ENCODE measurements at regions not wholly inside any gene's neighbourhood (a gene's known extent, or its start where the extent isn't known, plus 50 kb on each side); places are given as distances from the start of the nearest gene placed in this dataset.

- intact Hi-C loops (cut with DNase I) = no loop called here
- Histone ChIP-seq H3K27ac (no peak overlapping the region), H3K9me3 (replicated peaks in 1 of 3) (no peaks in the 10 kb centered on the region), H3K36me3 (replicated peaks in 1 of 2) (no peaks in the 10 kb centered on the region), H3K27me3 (no peaks in the 10 kb centered on the region), H3K4me3 (no peak overlapping the region), H3K4me1 (replicated peaks in 1 of 2) (no peaks in the 10 kb centered on the region)
- TF ChIP-seq CTCF (IDR thresholded peaks at IDR 0.05) (no peak), POLR2A (IDR thresholded peaks at IDR 0.05) (no peak)
- DNase-seq = no peak
These were observed 940.3 kb upstream of the LCORL start for GRCh38 chr4:18961879-18962278.

- no peak for TF ChIP-seq CTCF (IDR thresholded peaks at IDR 0.05)
- no peak for TF ChIP-seq POLR2A (IDR thresholded peaks at IDR 0.05)
- Histone ChIP-seq H3K27me3 (no peaks in the 10 kb centered on the region), H3K27ac (no peak overlapping the region), H3K9me3 (replicated peaks in 1 of 3) (no peaks in the 10 kb centered on the region), H3K4me1 (replicated peaks in 1 of 2) (no peaks in the 10 kb centered on the region), H3K4me3 (no peak overlapping the region), H3K36me3 (replicated peaks in 1 of 2) (no peaks in the 10 kb centered on the region)
- intact Hi-C loops (cut with DNase I) = no loop called here
- DNase-seq = no peak
- 75 to 81% (median 80%) methylated on average over 8 of the region's 8 CpGs for WGBS, 4 donors
These were observed 939.7 kb upstream of the LCORL start for GRCh38 chr4:18961266-18961665.

GRCh38 chr4:18957716-18958115 is 936.2 kb upstream of the LCORL start:
- H3K27me3 ChIP-seq = no peaks in the 10 kb centered on the region
- no peaks in the 10 kb centered on the region for H3K4me1 ChIP-seq (replicated peaks in 1 of 2)
- H3K4me3 ChIP-seq = no peak overlapping the region
- TF ChIP-seq POLR2A (IDR thresholded peaks at IDR 0.05) = no peak
- no peak for TF ChIP-seq CTCF (IDR thresholded peaks at IDR 0.05)
- H3K36me3 ChIP-seq (replicated peaks in 1 of 2) = no peaks in the 10 kb centered on the region
- 68 to 75% (median 70%) methylated on average over 6 of the region's 6 CpGs for WGBS, 4 donors
- no peaks in the 10 kb centered on the region for H3K9me3 ChIP-seq (replicated peaks in 1 of 3)
- DNase-seq = no peak
- H3K27ac ChIP-seq = no peak overlapping the region
- intact Hi-C loops (cut with DNase I) = no loop called here

GRCh38 chr4:18954538-18954937 is 933.0 kb upstream of the LCORL start:
- H3K9me3 ChIP-seq (replicated peaks in 1 of 3) = no peaks in the 10 kb centered on the region
- no peaks in the 10 kb centered on the region for H3K36me3 ChIP-seq (replicated peaks in 1 of 2)
- no peak for DNase-seq
- H3K4me1 ChIP-seq (replicated peaks in 1 of 2) = no peaks in the 10 kb centered on the region
- TF ChIP-seq POLR2A (IDR thresholded peaks at IDR 0.05) = no peak
- no peak for TF ChIP-seq CTCF (IDR thresholded peaks at IDR 0.05)
- no peak overlapping the region for H3K27ac ChIP-seq
- intact Hi-C loops (cut with DNase I) = no loop called here
- H3K4me3 ChIP-seq = no peak overlapping the region
- 47 to 59% (median 52%) methylated on average over 2 of the region's 2 CpGs for WGBS, 4 donors
- H3K27me3 ChIP-seq = no peaks in the 10 kb centered on the region

Data from adrenal gland (tissue), 9 donors.